GM23338 (cell line): ENCODE measurements at regions not wholly inside any gene's neighbourhood (a gene's known extent, or its start where the extent isn't known, plus 50 kb on each side); places are given as distances from the start of the nearest gene placed in this dataset.
A peak's percentile ranks its signal among the peaks of the same experiment; 100 is the strongest.

ENCODE experiments used
- ATAC-seq: fragments of 200-7000 bp; cut with Tn5 transposase; 3 replicates; pipeline ENCODE4 v1.9.1; 2020
- DNase-seq: peaks from one replicate; pipeline ENCODE4 v3.0.0-alpha.2; 2015; ENCODE audit warnings: low spot score
- H2AFZ ChIP-seq: fragments of 200-600 bp; sonication (generic); 2 replicates; pipeline ENCODE4 v1.8.0; 2016; ENCODE audit warnings: antibody characterized with exemption, mild to moderate bottlenecking, moderate library complexity
- H3F3A ChIP-seq: fragments of 200-600 bp; sonication (generic); replicated peaks from 2 replicates; pipeline ENCODE4 v1.8.0; 2017; ENCODE audit warnings: antibody characterized with exemption, mixed run types, low read depth
- H3K27ac ChIP-seq: fragments of 200-600 bp; sonication (generic); 2 replicates; pipeline ENCODE4 v1.6.1; 2016; ENCODE audit warnings: low read depth
- H3K27me3 ChIP-seq: fragments of 200-600 bp; sonication (generic); 2 replicates; pipeline ENCODE4 v1.8.0; 2016; ENCODE audit warnings: mild to moderate bottlenecking, mixed run types, moderate library complexity; ENCODE audit not compliant: insufficient read depth
- H3K36me3 ChIP-seq: fragments of 200-600 bp; sonication (generic); 2 replicates; pipeline ENCODE4 v1.8.0; 2016; ENCODE audit warnings: mild to moderate bottlenecking; ENCODE audit not compliant: insufficient read depth
- H3K4me1 ChIP-seq: fragments of 200-600 bp; sonication (generic); 2 replicates; pipeline ENCODE4 v1.8.0; 2016; ENCODE audit warnings: mild to moderate bottlenecking, moderate library complexity; ENCODE audit not compliant: insufficient read depth
- H3K4me2 ChIP-seq: fragments of 200-600 bp; sonication (generic); 2 replicates; pipeline ENCODE4 v1.7.1; 2017; ENCODE audit warnings: mixed run types
- H3K4me3 ChIP-seq: fragments of 200-600 bp; sonication (generic); 2 replicates; pipeline ENCODE4 v1.6.1; 2016; ENCODE audit warnings: mixed run types
- H3K79me2 ChIP-seq: fragments of 200-600 bp; sonication (generic); replicated peaks from 2 replicates; pipeline ENCODE4 v1.8.0; 2017; ENCODE audit warnings: mild to moderate bottlenecking; ENCODE audit not compliant: insufficient read depth
- H3K9me2 ChIP-seq: fragments of 200-600 bp; sonication (generic); 2 replicates; pipeline ENCODE4 v1.8.0; 2017; ENCODE audit not compliant: insufficient read depth
- H4K20me1 ChIP-seq: fragments of 200-600 bp; sonication (generic); replicated peaks from 2 replicates; pipeline ENCODE4 v1.8.0; 2017; ENCODE audit warnings: mild to moderate bottlenecking; ENCODE audit not compliant: insufficient read depth
- H3K27ac Mint-ChIP-seq: 2 replicates; pipeline ENCODE4 v1.8.0; 2020; ENCODE audit warnings: inconsistent platforms, mild to moderate bottlenecking, moderate library complexity, mixed read lengths
- H3K27me3 Mint-ChIP-seq: 3 replicates; pipeline ENCODE4 v1.8.0; 2022; ENCODE audit warnings: low read depth, mild to moderate bottlenecking, moderate library complexity, mixed read lengths, inconsistent platforms; ENCODE audit not compliant: insufficient read depth, poor library complexity
- H3K36me3 Mint-ChIP-seq: 3 replicates; pipeline ENCODE4 v1.8.0; 2021; ENCODE audit warnings: low read depth, mild to moderate bottlenecking, inconsistent platforms, moderate library complexity, mixed read lengths
- H3K4me1 Mint-ChIP-seq: 3 replicates; pipeline ENCODE4 v1.8.0; 2020; ENCODE audit warnings: mild to moderate bottlenecking, inconsistent platforms, mixed read lengths
- H3K4me3 Mint-ChIP-seq: 3 replicates; pipeline ENCODE4 v1.8.0; 2021; ENCODE audit warnings: moderate library complexity, mild to moderate bottlenecking, inconsistent platforms, mixed read lengths
- H3K9me3 Mint-ChIP-seq: 3 replicates; pipeline ENCODE4 v1.8.0; 2020; ENCODE audit warnings: moderate library complexity, mild to moderate bottlenecking, inconsistent platforms, mixed read lengths
- CREB1 ChIP-seq: fragments of 250-450 bp; sonication (Bioruptor Pico); IDR thresholded peaks from 2 replicates; pipeline ENCODE4 v1.5.0; 2020; ENCODE audit warnings: low read depth, mild to moderate bottlenecking, moderate library complexity
- EZH2phosphoT487 ChIP-seq: fragments of 200-600 bp; sonication (generic); IDR thresholded peaks from one replicate; pipeline ENCODE4 v1.8.1; 2018; ENCODE audit warnings: antibody characterized with exemption; ENCODE audit not compliant: unreplicated experiment
- JUNB ChIP-seq: IDR thresholded peaks from one replicate; pipeline ENCODE4 v1.6.1; 2016; ENCODE audit warnings: antibody characterized with exemption; ENCODE audit not compliant: unreplicated experiment
- NANOG ChIP-seq: IDR thresholded peaks from 2 replicates; pipeline ENCODE4 v1.6.1; 2016; ENCODE audit warnings: antibody characterized with exemption, borderline replicate concordance
- POLR2AphosphoS5 ChIP-seq: IDR thresholded peaks from 2 replicates; pipeline ENCODE4 v1.6.1; 2016; ENCODE audit warnings: antibody characterized with exemption, low read depth
- STAT1 ChIP-seq: IDR thresholded peaks from one replicate; pipeline ENCODE4 v1.6.1; 2016; ENCODE audit warnings: antibody characterized with exemption; ENCODE audit not compliant: unreplicated experiment
- ZNF114 ChIP-seq: fragments of 250-450 bp; sonication (Bioruptor Pico); IDR thresholded peaks from 2 replicates; pipeline ENCODE4 v1.5.0; 2020; ENCODE audit warnings: mild to moderate bottlenecking, moderate library complexity
- TF ChIP-seq, protein P1 (sequence below): fragments of 250-450 bp; sonication (Bioruptor Pico); IDR thresholded peaks from 2 replicates; pipeline ENCODE4 v1.5.0; 2020; ENCODE audit warnings: mild to moderate bottlenecking, moderate library complexity
- TF ChIP-seq, protein P2 (sequence below), 2 experiments: fragments of 200-600 bp in 1 of 2; sonication (generic) in 1 of 2; conservative IDR thresholded peaks; 2 replicates each; pipeline versions ENCODE4 v1.5.1 to v1.6.1; 2016 to 2017; ENCODE audit warnings: antibody characterized with exemption in 2 of 2, low read depth in 2 of 2, mild to moderate bottlenecking in 2 of 2, moderate library complexity in 1 of 2
- TF ChIP-seq, protein P3 (sequence below): IDR thresholded peaks from one replicate; pipeline ENCODE4 v1.6.1; 2018; ENCODE audit warnings: antibody characterized with exemption; ENCODE audit not compliant: unreplicated experiment

DNA sequence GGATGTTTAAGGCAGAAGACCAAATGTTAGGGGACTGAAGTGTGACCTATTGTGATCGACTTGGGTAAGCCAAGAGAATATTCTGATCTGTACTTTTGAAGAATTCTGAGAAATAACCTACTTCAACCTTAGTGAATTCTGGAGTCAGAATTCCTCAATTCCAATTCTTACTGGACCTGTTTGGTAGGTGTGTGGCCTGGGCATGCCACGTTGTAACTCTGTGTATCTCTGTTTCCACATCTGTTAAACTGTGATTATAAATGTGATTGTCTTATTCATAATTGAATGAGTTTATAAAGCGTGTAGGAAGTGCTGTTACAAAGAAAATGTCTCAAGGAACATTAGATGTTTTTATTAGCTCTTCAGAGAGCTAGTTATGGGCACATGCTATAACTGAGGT is 64.5 kb downstream of the TUSC1 start:
- H3K27me3 ChIP-seq, result no peaks in the 10 kb centered on the region
- no peak for TF ChIP-seq CREB1 (CRISPR knock-in tag)
- peak overlapping the region; percentile 20; the same call in 1 of the 2 replicates for H2AFZ ChIP-seq
- Mint-ChIP-seq H3K27me3 (peaks cover 1% of the 10 kb centered on the region), H3K27ac (no peak overlapping the region), H3K9me3 (no peaks in the 10 kb centered on the region), H3K4me3 (no peak overlapping the region), H3K36me3 (no peaks in the 10 kb centered on the region), H3K4me1 (peaks cover 5% of the 10 kb centered on the region; the same call in 2 of the 3 replicates)
- H3K36me3 ChIP-seq, result no peaks in the 10 kb centered on the region
- H4K20me1 ChIP-seq, result no peaks in the 10 kb centered on the region
- DNase-seq (no peak), ATAC-seq (no peak)
- no peaks in the 10 kb centered on the region; the same call in 1 of the 2 replicates for H3K4me1 ChIP-seq
- no peak overlapping the region for H3K4me3 ChIP-seq
- H3F3A ChIP-seq, result no peaks in the 10 kb centered on the region
- no peak overlapping the region for H3K4me2 ChIP-seq
- no peaks in the 10 kb centered on the region for H3K9me2 ChIP-seq
- H3K27ac ChIP-seq, result no peak overlapping the region
- H3K79me2 ChIP-seq, result no peaks in the 10 kb centered on the region

DNA sequence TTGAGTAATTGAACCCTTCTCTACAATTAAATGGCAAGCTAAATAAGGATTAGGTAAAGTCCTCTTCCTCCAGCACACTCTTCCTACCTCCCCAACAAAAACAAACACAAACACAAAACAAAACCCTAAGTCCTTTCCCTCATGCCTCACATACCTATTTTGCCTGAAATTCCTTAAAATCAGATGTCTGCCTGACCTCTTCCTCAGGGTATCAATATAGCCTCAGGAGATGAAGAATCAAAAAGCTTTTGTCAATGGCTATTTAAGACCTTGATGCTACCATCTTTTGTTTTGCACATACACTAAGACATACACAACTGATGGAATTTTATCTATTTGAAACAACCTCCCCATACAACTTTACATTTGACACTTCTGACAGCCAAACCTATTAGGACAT is 75.1 kb downstream of the TUSC1 start:
- no peak for ATAC-seq
- no peak overlapping the region for H2AFZ ChIP-seq
- H3K9me2 ChIP-seq, result no peaks in the 10 kb centered on the region
- H3K4me2 ChIP-seq, result 0 out of 2 replicates have a peak overlapping the region, but pooled peaks have one; percentile 22
- Mint-ChIP-seq H3K27ac (no peak overlapping the region), H3K9me3 (no peaks in the 10 kb centered on the region), H3K4me3 (peak overlapping the region; percentile 3; the same call in 1 of the 3 replicates), H3K36me3 (no peaks in the 10 kb centered on the region), H3K27me3 (no peaks in the 10 kb centered on the region), H3K4me1 (peaks cover 26% of the 10 kb centered on the region)
- no peak overlapping the region for H3K27ac ChIP-seq
- no peaks in the 10 kb centered on the region for H3K27me3 ChIP-seq
- no peak overlapping the region for H3K4me3 ChIP-seq
- no peak for DNase-seq
- peaks cover 23% of the 10 kb centered on the region for H3K4me1 ChIP-seq
- no peaks in the 10 kb centered on the region for H3K79me2 ChIP-seq
- H4K20me1 ChIP-seq, result no peaks in the 10 kb centered on the region
- no peaks in the 10 kb centered on the region for H3K36me3 ChIP-seq
- H3F3A ChIP-seq, result no peaks in the 10 kb centered on the region
- TF ChIP-seq JUNB, result no peak
- TF ChIP-seq EZH2phosphoT487, result no peak
- TF ChIP-seq, protein P1, sequence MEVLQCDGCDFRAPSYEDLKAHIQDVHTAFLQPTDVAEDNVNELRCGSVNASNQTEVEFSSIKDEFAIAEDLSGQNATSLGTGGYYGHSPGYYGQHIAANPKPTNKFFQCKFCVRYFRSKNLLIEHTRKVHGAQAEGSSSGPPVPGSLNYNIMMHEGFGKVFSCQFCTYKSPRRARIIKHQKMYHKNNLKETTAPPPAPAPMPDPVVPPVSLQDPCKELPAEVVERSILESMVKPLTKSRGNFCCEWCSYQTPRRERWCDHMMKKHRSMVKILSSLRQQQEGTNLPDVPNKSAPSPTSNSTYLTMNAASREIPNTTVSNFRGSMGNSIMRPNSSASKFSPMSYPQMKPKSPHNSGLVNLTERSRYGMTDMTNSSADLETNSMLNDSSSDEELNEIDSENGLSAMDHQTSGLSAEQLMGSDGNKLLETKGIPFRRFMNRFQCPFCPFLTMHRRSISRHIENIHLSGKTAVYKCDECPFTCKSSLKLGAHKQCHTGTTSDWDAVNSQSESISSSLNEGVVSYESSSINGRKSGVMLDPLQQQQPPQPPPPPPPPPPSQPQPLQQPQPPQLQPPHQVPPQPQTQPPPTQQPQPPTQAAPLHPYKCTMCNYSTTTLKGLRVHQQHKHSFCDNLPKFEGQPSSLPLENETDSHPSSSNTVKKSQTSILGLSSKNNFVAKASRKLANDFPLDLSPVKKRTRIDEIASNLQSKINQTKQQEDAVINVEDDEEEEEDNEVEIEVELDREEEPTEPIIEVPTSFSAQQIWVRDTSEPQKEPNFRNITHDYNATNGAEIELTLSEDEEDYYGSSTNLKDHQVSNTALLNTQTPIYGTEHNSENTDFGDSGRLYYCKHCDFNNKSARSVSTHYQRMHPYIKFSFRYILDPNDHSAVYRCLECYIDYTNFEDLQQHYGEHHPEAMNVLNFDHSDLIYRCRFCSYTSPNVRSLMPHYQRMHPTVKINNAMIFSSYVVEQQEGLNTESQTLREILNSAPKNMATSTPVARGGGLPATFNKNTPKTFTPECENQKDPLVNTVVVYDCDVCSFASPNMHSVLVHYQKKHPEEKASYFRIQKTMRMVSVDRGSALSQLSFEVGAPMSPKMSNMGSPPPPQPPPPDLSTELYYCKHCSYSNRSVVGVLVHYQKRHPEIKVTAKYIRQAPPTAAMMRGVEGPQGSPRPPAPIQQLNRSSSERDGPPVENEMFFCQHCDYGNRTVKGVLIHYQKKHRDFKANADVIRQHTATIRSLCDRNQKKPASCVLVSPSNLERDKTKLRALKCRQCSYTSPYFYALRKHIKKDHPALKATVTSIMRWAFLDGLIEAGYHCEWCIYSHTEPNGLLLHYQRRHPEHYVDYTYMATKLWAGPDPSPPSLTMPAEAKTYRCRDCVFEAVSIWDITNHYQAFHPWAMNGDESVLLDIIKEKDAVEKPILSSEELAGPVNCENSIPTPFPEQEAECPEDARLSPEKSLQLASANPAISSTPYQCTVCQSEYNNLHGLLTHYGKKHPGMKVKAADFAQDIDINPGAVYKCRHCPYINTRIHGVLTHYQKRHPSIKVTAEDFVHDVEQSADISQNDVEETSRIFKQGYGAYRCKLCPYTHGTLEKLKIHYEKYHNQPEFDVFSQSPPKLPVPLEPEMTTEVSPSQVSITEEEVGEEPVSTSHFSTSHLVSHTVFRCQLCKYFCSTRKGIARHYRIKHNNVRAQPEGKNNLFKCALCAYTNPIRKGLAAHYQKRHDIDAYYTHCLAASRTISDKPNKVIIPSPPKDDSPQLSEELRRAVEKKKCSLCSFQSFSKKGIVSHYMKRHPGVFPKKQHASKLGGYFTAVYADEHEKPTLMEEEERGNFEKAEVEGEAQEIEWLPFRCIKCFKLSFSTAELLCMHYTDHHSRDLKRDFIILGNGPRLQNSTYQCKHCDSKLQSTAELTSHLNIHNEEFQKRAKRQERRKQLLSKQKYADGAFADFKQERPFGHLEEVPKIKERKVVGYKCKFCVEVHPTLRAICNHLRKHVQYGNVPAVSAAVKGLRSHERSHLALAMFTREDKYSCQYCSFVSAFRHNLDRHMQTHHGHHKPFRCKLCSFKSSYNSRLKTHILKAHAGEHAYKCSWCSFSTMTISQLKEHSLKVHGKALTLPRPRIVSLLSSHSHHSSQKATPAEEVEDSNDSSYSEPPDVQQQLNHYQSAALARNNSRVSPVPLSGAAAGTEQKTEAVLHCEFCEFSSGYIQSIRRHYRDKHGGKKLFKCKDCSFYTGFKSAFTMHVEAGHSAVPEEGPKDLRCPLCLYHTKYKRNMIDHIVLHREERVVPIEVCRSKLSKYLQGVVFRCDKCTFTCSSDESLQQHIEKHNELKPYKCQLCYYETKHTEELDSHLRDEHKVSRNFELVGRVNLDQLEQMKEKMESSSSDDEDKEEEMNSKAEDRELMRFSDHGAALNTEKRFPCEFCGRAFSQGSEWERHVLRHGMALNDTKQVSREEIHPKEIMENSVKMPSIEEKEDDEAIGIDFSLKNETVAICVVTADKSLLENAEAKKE, result no peak
- TF ChIP-seq NANOG, result no peak
- TF ChIP-seq, protein P2, sequence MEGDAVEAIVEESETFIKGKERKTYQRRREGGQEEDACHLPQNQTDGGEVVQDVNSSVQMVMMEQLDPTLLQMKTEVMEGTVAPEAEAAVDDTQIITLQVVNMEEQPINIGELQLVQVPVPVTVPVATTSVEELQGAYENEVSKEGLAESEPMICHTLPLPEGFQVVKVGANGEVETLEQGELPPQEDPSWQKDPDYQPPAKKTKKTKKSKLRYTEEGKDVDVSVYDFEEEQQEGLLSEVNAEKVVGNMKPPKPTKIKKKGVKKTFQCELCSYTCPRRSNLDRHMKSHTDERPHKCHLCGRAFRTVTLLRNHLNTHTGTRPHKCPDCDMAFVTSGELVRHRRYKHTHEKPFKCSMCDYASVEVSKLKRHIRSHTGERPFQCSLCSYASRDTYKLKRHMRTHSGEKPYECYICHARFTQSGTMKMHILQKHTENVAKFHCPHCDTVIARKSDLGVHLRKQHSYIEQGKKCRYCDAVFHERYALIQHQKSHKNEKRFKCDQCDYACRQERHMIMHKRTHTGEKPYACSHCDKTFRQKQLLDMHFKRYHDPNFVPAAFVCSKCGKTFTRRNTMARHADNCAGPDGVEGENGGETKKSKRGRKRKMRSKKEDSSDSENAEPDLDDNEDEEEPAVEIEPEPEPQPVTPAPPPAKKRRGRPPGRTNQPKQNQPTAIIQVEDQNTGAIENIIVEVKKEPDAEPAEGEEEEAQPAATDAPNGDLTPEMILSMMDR (conservative IDR thresholded peaks at IDR 0.05; ENCODE audit: low read depth in 2 of 2), result no peak
- no peak for TF ChIP-seq ZNF114
- TF ChIP-seq, protein P3, sequence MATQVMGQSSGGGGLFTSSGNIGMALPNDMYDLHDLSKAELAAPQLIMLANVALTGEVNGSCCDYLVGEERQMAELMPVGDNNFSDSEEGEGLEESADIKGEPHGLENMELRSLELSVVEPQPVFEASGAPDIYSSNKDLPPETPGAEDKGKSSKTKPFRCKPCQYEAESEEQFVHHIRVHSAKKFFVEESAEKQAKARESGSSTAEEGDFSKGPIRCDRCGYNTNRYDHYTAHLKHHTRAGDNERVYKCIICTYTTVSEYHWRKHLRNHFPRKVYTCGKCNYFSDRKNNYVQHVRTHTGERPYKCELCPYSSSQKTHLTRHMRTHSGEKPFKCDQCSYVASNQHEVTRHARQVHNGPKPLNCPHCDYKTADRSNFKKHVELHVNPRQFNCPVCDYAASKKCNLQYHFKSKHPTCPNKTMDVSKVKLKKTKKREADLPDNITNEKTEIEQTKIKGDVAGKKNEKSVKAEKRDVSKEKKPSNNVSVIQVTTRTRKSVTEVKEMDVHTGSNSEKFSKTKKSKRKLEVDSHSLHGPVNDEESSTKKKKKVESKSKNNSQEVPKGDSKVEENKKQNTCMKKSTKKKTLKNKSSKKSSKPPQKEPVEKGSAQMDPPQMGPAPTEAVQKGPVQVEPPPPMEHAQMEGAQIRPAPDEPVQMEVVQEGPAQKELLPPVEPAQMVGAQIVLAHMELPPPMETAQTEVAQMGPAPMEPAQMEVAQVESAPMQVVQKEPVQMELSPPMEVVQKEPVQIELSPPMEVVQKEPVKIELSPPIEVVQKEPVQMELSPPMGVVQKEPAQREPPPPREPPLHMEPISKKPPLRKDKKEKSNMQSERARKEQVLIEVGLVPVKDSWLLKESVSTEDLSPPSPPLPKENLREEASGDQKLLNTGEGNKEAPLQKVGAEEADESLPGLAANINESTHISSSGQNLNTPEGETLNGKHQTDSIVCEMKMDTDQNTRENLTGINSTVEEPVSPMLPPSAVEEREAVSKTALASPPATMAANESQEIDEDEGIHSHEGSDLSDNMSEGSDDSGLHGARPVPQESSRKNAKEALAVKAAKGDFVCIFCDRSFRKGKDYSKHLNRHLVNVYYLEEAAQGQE, result no peak
- TF ChIP-seq CREB1 (CRISPR knock-in tag), result no peak
- no peak for TF ChIP-seq STAT1
- TF ChIP-seq POLR2AphosphoS5, result no peak
